ENCODE measurements at regions not wholly inside any gene's neighbourhood (a gene's known extent, or its start where the extent isn't known, plus 50 kb on each side); places are given as distances from the start of the nearest gene placed in this dataset.

DNA sequence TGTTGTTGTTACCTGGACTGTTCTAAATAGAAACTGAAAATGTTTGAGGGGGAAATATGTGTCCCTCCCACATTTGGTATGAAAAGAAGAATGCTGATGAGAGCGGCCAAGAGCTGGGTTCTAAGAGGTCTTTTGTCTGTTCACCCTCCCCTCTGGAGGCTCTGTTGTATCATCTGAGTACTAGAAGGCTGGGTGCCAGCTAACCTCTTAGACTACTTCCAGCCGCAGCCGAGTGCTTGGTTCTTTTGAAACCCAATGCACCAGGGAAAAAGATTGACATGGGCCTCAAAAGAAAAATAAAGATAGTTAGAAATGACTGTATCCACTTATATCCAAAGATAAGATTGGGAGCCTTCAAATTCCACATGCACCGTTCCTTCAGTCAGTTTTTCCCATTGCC lies 255.9 kb downstream of the TXNL1 start:
- H3K4me3 Mint-ChIP-seq: no peak overlapping the region
- H3K27ac Mint-ChIP-seq: no peak overlapping the region
- no peak overlapping the region for H3K18ac ChIP-seq (ENCODE audit: insufficient read length, low read depth, low read length)

More for the DNA sequence above, 255.9 kb downstream of the TXNL1 start:
- no peak overlapping the region for H3K4me2 ChIP-seq (ENCODE audit: insufficient read depth, insufficient read length, low read length)
- no CpG with 5 or more reads among the region's 4 CpGs for WGBS (ENCODE audit: extremely low coverage, insufficient read length, low lambda C conversion rate)
- no peak overlapping the region for H2BK12ac ChIP-seq (ENCODE audit: insufficient read length, low read depth, low read length)
- Mint-ChIP-seq H3K4me1 (peaks cover 7 to 8% of the 10 kb centered on the region in 2 experiments; a peak in 3 of 4 replicates), H3K9me3 (peaks cover 0 to 3% of the 10 kb centered on the region in 2 experiments; a peak in 1 of 5 replicates), H3K36me3 (ENCODE audit: insufficient read depth in 1 of 3, low read depth in 3 of 3) (no peaks in the 10 kb centered on the region), H3K27me3 (ENCODE audit: low read depth) (no peaks in the 10 kb centered on the region)
- no peaks in the 10 kb centered on the region for H3K23me2 ChIP-seq (ENCODE audit: insufficient read length, low read depth, low read length, poor library complexity, severe bottlenecking)
- H2BK5ac ChIP-seq (ENCODE audit: insufficient read length, low read length): no peak overlapping the region
- no peaks in the 10 kb centered on the region for H3K79me2 ChIP-seq (ENCODE audit: insufficient read depth, low read length)
- H3K4ac ChIP-seq (ENCODE audit: low read depth, low read length): no peak overlapping the region
- no peaks in the 10 kb centered on the region for H3K4me1 ChIP-seq (ENCODE audit: insufficient read depth, low read length)
- H3K23ac ChIP-seq (ENCODE audit: insufficient read length, low read depth, low read length): no peak overlapping the region
- H3K9me3 ChIP-seq (ENCODE audit: control insufficient read depth, low read depth, low read length): no peaks in the 10 kb centered on the region
- no peaks in the 10 kb centered on the region for H3K27me3 ChIP-seq (ENCODE audit: insufficient read depth, low read length)
- no peaks in the 10 kb centered on the region for H3K79me1 ChIP-seq (ENCODE audit: insufficient read depth, low read depth, low read length, poor library complexity, severe bottlenecking)
- no peak overlapping the region for H4K8ac ChIP-seq (replicated peaks; ENCODE audit: insufficient read length, low read depth, low read length)
- no peak overlapping the region for H2BK120ac ChIP-seq (ENCODE audit: low read depth, low read length, poor library complexity, severe bottlenecking)
- H4K91ac ChIP-seq (ENCODE audit: insufficient read length, low read depth, low read length): no peak overlapping the region
- H3K9ac ChIP-seq (ENCODE audit: extremely low read depth, insufficient read length, low read length): no peak overlapping the region
- no peak overlapping the region for H3T11ph ChIP-seq (ENCODE audit: low read length)
- H2AK5ac ChIP-seq (ENCODE audit: insufficient read length, low read length): no peak overlapping the region
- no peak overlapping the region for H3K14ac ChIP-seq (ENCODE audit: insufficient read depth, low read length)
- H4K20me1 ChIP-seq (ENCODE audit: control insufficient read depth, insufficient read depth, insufficient read length): no peaks in the 10 kb centered on the region
- no peak overlapping the region for H2BK15ac ChIP-seq (ENCODE audit: low read depth, low read length)
- no peak overlapping the region for H3K56ac ChIP-seq (ENCODE audit: insufficient read length, low read depth, low read length)
- H4K5ac ChIP-seq (ENCODE audit: insufficient read length, low read depth, low read length): no peak overlapping the region
- H2AFZ ChIP-seq (ENCODE audit: low read length): no peak overlapping the region
- H2BK20ac ChIP-seq (ENCODE audit: low read depth, low read length, poor library complexity, severe bottlenecking): no peak overlapping the region
- TF ChIP-seq, protein P1, sequence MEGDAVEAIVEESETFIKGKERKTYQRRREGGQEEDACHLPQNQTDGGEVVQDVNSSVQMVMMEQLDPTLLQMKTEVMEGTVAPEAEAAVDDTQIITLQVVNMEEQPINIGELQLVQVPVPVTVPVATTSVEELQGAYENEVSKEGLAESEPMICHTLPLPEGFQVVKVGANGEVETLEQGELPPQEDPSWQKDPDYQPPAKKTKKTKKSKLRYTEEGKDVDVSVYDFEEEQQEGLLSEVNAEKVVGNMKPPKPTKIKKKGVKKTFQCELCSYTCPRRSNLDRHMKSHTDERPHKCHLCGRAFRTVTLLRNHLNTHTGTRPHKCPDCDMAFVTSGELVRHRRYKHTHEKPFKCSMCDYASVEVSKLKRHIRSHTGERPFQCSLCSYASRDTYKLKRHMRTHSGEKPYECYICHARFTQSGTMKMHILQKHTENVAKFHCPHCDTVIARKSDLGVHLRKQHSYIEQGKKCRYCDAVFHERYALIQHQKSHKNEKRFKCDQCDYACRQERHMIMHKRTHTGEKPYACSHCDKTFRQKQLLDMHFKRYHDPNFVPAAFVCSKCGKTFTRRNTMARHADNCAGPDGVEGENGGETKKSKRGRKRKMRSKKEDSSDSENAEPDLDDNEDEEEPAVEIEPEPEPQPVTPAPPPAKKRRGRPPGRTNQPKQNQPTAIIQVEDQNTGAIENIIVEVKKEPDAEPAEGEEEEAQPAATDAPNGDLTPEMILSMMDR (conservative IDR thresholded peaks at IDR 0.05): no peak
- no peak for DNase-seq
- H3K27ac ChIP-seq (ENCODE audit: insufficient read length, low read depth, low read length): no peak overlapping the region
